HepG2 (cell line): ENCODE measurements at regions not wholly inside any gene's neighbourhood (a gene's known extent, or its start where the extent isn't known, plus 50 kb on each side); places are given as distances from the start of the nearest gene placed in this dataset.

Source experiments
- GABPB1 ChIP-seq: IDR thresholded peaks from 2 replicates; pipeline ENCODE4 v1.6.1; 2016; ENCODE audit warnings: mild to moderate bottlenecking, missing genetic modification reagents, moderate library complexity, missing compliant biosample characterization
- HNRNPL ChIP-seq: fragments of 200-400 bp; formaldehyde crosslinking; IDR thresholded peaks from 2 replicates; pipeline ENCODE4 v1.6.1; 2017; ENCODE audit warnings: mild to moderate bottlenecking, low read depth, low read length
- JDP2 ChIP-seq: sonication (generic); formaldehyde crosslinking; IDR thresholded peaks from 2 replicates; pipeline ENCODE4 v1.8.1; 2022; ENCODE audit warnings: missing genetic modification reagents, borderline replicate concordance
- KMT2A ChIP-seq: sonication (generic); formaldehyde crosslinking; IDR thresholded peaks from 2 replicates; pipeline ENCODE4 v1.4.0; 2020; ENCODE audit warnings: missing genetic modification reagents
- NPAS2 ChIP-seq: sonication (generic); formaldehyde crosslinking; IDR thresholded peaks from 2 replicates; pipeline ENCODE4 v1.8.0; 2022; ENCODE audit warnings: mild to moderate bottlenecking, missing genetic modification reagents, borderline replicate concordance
- NR2F1 ChIP-seq, 2 experiments: fragments of 450-650 bp in 1 of 2; formaldehyde crosslinking in 1 of 2; IDR thresholded peaks; 2 replicates each; pipeline versions ENCODE4 v1.5.0 to v1.6.1; 2016 to 2020; ENCODE audit warnings: mild to moderate bottlenecking in 1 of 2, missing compliant biosample characterization in 1 of 2, missing genetic modification reagents in 1 of 2, moderate library complexity in 1 of 2
- RARG ChIP-seq: sonication (generic); formaldehyde crosslinking; IDR thresholded peaks from 2 replicates; pipeline ENCODE4 v1.4.0; 2020; ENCODE audit warnings: low read depth, mild to moderate bottlenecking, missing genetic modification reagents
- RELA ChIP-seq: sonication (generic); formaldehyde crosslinking; IDR thresholded peaks from 2 replicates; pipeline ENCODE4 v1.4.0; 2020; ENCODE audit warnings: missing genetic modification reagents
- ZFYVE20 ChIP-seq: sonication (generic); formaldehyde crosslinking; IDR thresholded peaks from 2 replicates; pipeline ENCODE4 v1.8.0; 2023; ENCODE audit warnings: low read depth, mild to moderate bottlenecking, moderate library complexity, missing genetic modification reagents, borderline replicate concordance
- ZNF10 ChIP-seq: sonication (generic); formaldehyde crosslinking; IDR thresholded peaks from 2 replicates; pipeline ENCODE4 v1.4.0; 2020; ENCODE audit warnings: mild to moderate bottlenecking, low read depth, missing genetic modification reagents, borderline replicate concordance
- ZNF253 ChIP-seq: sonication (generic); formaldehyde crosslinking; IDR thresholded peaks from 2 replicates; pipeline ENCODE4 v1.8.0; 2022; ENCODE audit warnings: mild to moderate bottlenecking, missing genetic modification reagents, borderline replicate concordance
- ZNF460 ChIP-seq: sonication (generic); formaldehyde crosslinking; IDR thresholded peaks from 2 replicates; pipeline ENCODE4 v1.5.1; 2020; ENCODE audit warnings: missing genetic modification reagents, mild to moderate bottlenecking, borderline replicate concordance
- ZNF746 ChIP-seq: sonication (generic); formaldehyde crosslinking; IDR thresholded peaks from 2 replicates; pipeline ENCODE4 v1.8.0; 2022; ENCODE audit warnings: mild to moderate bottlenecking, missing genetic modification reagents
- TF ChIP-seq, protein P1 (sequence below): sonication (generic); formaldehyde crosslinking; IDR thresholded peaks from 2 replicates; pipeline ENCODE4 v1.5.1; 2020; ENCODE audit warnings: mild to moderate bottlenecking, missing genetic modification reagents, borderline replicate concordance
- TF ChIP-seq, protein P2 (sequence below): sonication (generic); formaldehyde crosslinking; IDR thresholded peaks from 2 replicates; pipeline ENCODE4 v1.4.0; 2020; ENCODE audit warnings: mild to moderate bottlenecking, missing genetic modification reagents
- TF ChIP-seq, protein P3 (sequence below): sonication (generic); formaldehyde crosslinking; IDR thresholded peaks from 2 replicates; pipeline ENCODE4 v1.5.0; 2020; ENCODE audit warnings: missing genetic modification reagents

- TF ChIP-seq HNRNPL = peak; percentile 71; the same call in 1 of the 2 replicates
- no peak for TF ChIP-seq ZNF10 (CRISPR knock-in tag)
- peak; percentile 79 for TF ChIP-seq GABPB1
- no peak for TF ChIP-seq ZNF460 (CRISPR knock-in tag)
- peak; percentile 90 for TF ChIP-seq KMT2A (CRISPR knock-in tag)
- TF ChIP-seq RARG (CRISPR knock-in tag) = no peak
- TF ChIP-seq, protein P1, sequence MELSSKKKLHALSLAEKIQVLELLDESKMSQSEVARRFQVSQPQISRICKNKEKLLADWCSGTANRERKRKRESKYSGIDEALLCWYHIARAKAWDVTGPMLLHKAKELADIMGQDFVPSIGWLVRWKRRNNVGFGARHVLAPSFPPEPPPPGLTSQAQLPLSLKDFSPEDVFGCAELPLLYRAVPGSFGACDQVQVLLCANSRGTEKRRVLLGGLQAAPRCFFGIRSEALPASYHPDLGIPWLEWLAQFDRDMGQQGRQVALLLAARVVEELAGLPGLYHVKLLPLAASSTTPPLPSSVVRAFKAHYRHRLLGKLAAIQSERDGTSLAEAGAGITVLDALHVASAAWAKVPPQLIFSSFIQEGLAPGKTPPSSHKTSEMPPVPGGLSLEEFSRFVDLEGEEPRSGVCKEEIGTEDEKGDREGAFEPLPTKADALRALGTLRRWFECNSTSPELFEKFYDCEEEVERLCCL (CRISPR knock-in tag) = no peak; the same call in 1 of the 2 replicates
- no peak for TF ChIP-seq JDP2 (CRISPR knock-in tag)
- peak in 1 of 2 experiments; percentile 34; a peak in 1 of 4 replicates for TF ChIP-seq NR2F1 (CRISPR knock-in tag; IDR thresholded peaks at IDR 0.05)
- TF ChIP-seq, protein P2, sequence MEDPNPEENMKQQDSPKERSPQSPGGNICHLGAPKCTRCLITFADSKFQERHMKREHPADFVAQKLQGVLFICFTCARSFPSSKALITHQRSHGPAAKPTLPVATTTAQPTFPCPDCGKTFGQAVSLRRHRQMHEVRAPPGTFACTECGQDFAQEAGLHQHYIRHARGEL (CRISPR knock-in tag) = 0 out of 2 replicates have a peak, but pooled peaks have one; percentile 59
- TF ChIP-seq RELA (CRISPR knock-in tag) = no peak
- TF ChIP-seq ZNF253 = no peak
- TF ChIP-seq ZNF746 = peak; percentile 93
- TF ChIP-seq, protein P3, sequence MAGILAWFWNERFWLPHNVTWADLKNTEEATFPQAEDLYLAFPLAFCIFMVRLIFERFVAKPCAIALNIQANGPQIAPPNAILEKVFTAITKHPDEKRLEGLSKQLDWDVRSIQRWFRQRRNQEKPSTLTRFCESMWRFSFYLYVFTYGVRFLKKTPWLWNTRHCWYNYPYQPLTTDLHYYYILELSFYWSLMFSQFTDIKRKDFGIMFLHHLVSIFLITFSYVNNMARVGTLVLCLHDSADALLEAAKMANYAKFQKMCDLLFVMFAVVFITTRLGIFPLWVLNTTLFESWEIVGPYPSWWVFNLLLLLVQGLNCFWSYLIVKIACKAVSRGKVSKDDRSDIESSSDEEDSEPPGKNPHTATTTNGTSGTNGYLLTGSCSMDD (CRISPR knock-in tag) = no peak
- TF ChIP-seq NPAS2 (CRISPR knock-in tag) = no peak
- TF ChIP-seq ZFYVE20 = no peak
Measured at GRCh38 chr1:244970744-244971551, 106.6 kb upstream of the HNRNPU start (continued).
